ENCODE measurements at regions not wholly inside any gene's neighbourhood (a gene's known extent, or its start where the extent isn't known, plus 50 kb on each side); places are given as distances from the start of the nearest gene placed in this dataset.

DNA sequence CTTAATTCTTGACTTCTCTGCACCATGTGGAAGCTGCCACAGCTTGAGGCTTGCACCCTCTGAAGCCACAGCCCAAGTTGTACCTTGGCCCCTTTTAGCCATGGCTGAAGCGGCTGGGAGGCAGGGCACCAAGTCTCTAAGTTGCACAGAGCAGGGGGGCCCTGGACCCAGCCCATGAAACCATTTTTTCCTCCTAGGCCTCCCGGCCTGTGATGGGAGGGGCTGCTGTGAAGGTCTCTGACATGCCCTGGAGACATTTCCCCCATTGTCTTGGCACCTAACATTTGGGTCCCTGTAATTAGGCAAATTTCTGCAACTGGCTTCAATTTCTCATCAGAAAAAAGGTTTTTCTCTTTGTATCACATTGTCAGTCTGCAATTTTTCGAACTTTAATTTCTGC lies 92.8 kb upstream of the GALNT15 start:
- no peak for TF ChIP-seq EZH2 (IDR thresholded peaks at IDR 0.05; ENCODE audit: insufficient read depth, poor library complexity, severe bottlenecking)
- no peak for TF ChIP-seq EZH2phosphoT487 (IDR thresholded peaks at IDR 0.05; ENCODE audit: insufficient read depth, low read depth)

All from GM23248 (cell line).